GM13977 (cell line): ENCODE measurements at regions not wholly inside any gene's neighbourhood (a gene's known extent, or its start where the extent isn't known, plus 50 kb on each side); places are given as distances from the start of the nearest gene placed in this dataset.

Source experiments
- DNase-seq: peaks from one replicate; pipeline ENCODE4 v3.0.0; 2012; ENCODE audit warnings: low spot score
- in situ Hi-C: fragments of 300-500 bp; cut with MboI; formaldehyde crosslinking; loops from one replicate; pipeline ENCODE4 v1.12.0; 2022; ENCODE audit warnings: low sequenced_read_pairs, low pct_unique_long_range_greater_than_20kb, mixed read lengths, inconsistent platforms; ENCODE audit not compliant: unreplicated experiment
- TF ChIP-seq, protein P1 (sequence below): IDR thresholded peaks from 2 replicates; pipeline ENCODE4 v1.5.1; 2012; ENCODE audit warnings: mild to moderate bottlenecking, control low read depth; ENCODE audit not compliant: insufficient read depth; ENCODE audit errors: extremely low read depth, missing control alignments

DNA sequence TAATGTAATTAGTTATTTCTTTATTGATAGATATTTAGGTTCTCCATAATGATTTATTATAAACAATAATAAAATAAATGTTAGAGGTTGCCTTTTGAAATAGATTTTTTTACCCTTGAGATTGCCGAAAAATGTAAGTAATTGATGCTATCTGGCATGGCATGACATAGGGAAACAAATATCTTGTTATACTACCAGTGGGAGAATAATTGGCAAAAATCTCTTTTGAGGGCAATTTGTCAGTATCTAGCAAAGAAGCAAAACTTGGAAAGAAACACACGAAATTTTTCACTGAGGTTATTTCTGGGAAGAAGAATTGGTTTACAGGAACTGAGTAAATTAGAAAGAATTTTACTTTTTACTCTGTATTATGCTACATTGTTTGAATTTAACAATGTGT is 547.2 kb upstream of the SETBP1 start:
- TF ChIP-seq, protein P1, sequence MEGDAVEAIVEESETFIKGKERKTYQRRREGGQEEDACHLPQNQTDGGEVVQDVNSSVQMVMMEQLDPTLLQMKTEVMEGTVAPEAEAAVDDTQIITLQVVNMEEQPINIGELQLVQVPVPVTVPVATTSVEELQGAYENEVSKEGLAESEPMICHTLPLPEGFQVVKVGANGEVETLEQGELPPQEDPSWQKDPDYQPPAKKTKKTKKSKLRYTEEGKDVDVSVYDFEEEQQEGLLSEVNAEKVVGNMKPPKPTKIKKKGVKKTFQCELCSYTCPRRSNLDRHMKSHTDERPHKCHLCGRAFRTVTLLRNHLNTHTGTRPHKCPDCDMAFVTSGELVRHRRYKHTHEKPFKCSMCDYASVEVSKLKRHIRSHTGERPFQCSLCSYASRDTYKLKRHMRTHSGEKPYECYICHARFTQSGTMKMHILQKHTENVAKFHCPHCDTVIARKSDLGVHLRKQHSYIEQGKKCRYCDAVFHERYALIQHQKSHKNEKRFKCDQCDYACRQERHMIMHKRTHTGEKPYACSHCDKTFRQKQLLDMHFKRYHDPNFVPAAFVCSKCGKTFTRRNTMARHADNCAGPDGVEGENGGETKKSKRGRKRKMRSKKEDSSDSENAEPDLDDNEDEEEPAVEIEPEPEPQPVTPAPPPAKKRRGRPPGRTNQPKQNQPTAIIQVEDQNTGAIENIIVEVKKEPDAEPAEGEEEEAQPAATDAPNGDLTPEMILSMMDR: no peak
- in situ Hi-C loops: loop anchor here (25.0 kb wide), 1 partner anchor 1254 kb away; no protein-coding TSS in a partner anchor
- no peak for DNase-seq

DNA sequence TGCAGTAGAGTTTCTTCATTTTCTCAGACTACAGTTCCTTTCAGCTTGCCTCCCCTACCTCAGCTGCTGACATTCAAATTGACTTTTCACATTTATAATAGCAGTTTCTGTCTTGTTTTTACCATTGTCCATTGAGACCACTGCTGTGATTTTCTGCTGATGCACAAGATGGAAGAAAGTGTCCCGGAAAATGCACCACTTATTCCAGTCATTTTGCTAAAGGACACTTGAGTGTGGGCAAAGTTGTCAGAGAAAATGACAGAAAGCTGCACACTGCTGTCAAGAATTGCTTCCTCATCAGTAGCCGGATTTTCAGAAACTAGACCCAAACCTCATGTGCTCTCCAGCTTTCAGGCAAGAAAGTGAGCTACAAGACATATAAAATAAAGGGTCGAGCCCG is 546.2 kb upstream of the SETBP1 start:
- no peak for DNase-seq
- TF ChIP-seq, protein P1: no peak
- in situ Hi-C loops: loop anchor here (25.0 kb wide), 1 partner anchor 1253 kb away; no protein-coding TSS in a partner anchor

DNA sequence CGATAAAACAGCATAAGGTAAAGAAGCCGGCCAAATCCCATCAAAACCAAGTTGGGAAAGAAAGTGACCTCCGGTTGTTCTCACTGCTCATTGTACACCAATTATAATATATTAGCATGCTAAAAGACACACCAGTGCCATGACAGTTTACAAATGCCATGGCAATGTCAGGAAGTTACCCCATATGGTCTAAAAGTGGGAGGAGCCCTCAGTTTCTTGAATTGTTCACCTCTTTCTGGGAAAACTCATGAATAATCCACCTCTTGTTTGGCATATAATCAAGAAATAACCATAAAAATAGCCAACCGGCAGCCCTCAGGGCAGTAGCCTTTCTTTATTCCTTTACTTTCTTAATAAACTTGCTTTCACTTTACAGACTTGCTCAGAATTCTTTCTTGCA is 544.9 kb upstream of the SETBP1 start:
- DNase-seq: no peak
- in situ Hi-C loops: loop anchor here (25.0 kb wide), 1 partner anchor 1252 kb away; no protein-coding TSS in a partner anchor
- TF ChIP-seq, protein P1: no peak

DNA sequence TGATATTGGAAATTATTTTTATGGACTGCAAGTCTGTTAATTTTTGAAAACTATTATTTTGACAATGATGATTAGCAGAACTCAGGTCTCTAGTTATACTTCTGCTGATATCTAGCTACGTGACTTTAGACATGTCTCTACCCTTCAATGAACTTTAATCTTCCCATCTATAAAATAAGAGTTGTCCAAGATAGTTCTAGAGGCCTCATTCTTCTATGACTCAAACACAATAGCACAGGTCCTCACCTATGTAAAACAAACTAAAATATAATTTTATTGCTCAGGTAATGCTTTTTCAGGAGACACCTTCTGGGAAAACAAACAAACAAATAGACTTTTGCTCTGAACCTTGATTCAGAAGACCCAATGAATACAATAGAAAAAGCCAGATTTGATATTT is 544.4 kb upstream of the SETBP1 start:
- in situ Hi-C loops: loop anchor here (25.0 kb wide), 1 partner anchor 1251 kb away; no protein-coding TSS in a partner anchor
- TF ChIP-seq, protein P1: no peak
- no peak for DNase-seq

DNA sequence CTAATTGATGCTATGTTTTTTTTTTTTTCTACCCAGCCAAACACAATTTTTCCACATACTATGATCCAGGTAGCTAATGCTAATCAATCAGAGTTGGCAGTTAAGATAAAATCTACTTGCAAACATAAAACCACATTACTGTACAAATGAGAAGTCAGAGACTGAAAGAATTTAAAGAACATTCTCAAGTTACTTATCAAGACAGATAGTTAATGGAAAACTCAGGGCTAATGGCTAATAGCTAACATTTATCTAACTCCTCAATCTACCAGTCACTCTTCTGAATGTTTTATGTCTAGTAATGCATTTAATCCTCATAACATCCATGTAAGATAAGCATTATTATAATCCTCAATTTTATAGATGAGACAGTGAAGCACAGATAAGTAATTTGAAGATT is 537.6 kb upstream of the SETBP1 start:
- no peak for DNase-seq
- TF ChIP-seq, protein P1: no peak
- in situ Hi-C loops: loop anchor here (25.0 kb wide), 1 partner anchor 1244 kb away; no protein-coding TSS in a partner anchor

DNA sequence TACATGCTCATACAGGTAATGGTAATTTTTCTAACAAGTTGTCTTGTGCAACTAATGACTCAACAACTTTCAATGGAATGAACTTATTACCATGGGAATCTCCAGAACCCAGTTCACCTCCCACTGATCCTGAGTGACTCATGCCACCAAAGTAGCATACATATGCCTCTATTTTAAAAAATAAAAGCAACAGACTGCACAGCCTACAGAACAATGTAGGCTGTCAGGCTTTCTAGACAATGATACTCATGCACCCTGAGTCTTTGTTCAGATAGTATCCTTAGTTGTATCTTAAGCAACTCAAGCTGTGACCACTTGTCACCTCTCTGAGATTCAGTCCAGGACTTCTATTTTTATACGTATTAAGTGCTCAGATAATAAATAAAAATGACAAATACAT is 531.0 kb upstream of the SETBP1 start:
- no peak for DNase-seq
- in situ Hi-C loops: loop anchor here (25.0 kb wide), 1 partner anchor 1238 kb away; no protein-coding TSS in a partner anchor
- TF ChIP-seq, protein P1: no peak
